Thymus (tissue), 11 donors: ENCODE measurements at regions not wholly inside any gene's neighbourhood (a gene's known extent, or its start where the extent isn't known, plus 50 kb on each side); places are given as distances from the start of the nearest gene placed in this dataset.
A peak's percentile ranks its signal among the peaks of the same experiment; 100 is the strongest.

ENCODE experiments used
- DNase-seq, 9 donors: peaks; one replicate each; pipeline ENCODE4 v3.0.0-alpha.2; 2013; ENCODE audit warnings: low spot score in 9 of 9, low read depth in 6 of 9, missing footprints in 1 of 9
- H3K27ac ChIP-seq, 2 donors: one replicate each; pipeline ENCODE4 v1.5.1; 2013; ENCODE audit warnings: control low read depth in 1 of 2, low read depth in 1 of 2, low read length in 1 of 2, mild to moderate bottlenecking in 1 of 2, moderate library complexity in 1 of 2
- H3K27me3 ChIP-seq, 2 donors: one replicate each; pipeline ENCODE4 v1.5.1; 2013; ENCODE audit warnings: low read length in 1 of 2; ENCODE audit not compliant: control insufficient read depth in 2 of 2, insufficient read depth in 1 of 2
- H3K36me3 ChIP-seq, 2 donors: one replicate each; pipeline ENCODE4 v1.5.1; 2013; ENCODE audit warnings: low read length in 1 of 2, mild to moderate bottlenecking in 1 of 2, moderate library complexity in 1 of 2; ENCODE audit not compliant: control insufficient read depth in 2 of 2, insufficient read depth in 2 of 2
- H3K4me1 ChIP-seq, 2 donors: one replicate each; pipeline ENCODE4 v1.5.1; 2013; ENCODE audit warnings: low read length in 2 of 2; ENCODE audit not compliant: control insufficient read depth in 2 of 2, insufficient read depth in 2 of 2
- H3K4me3 ChIP-seq, 2 donors: one replicate each; pipeline ENCODE4 v1.5.1; 2013; ENCODE audit warnings: low read length in 2 of 2, control low read depth in 1 of 2, mild to moderate bottlenecking in 1 of 2
- H3K9me3 ChIP-seq, 2 donors: one replicate each; pipeline ENCODE4 v1.5.1; 2013; ENCODE audit warnings: low read length in 1 of 2, mild to moderate bottlenecking in 1 of 2; ENCODE audit not compliant: control insufficient read depth in 2 of 2, insufficient read depth in 1 of 2
- WGBS: extraction: QIAGEN DNeasy Blood & Tissue Kit; methylation state at CpG from one replicate; pipeline ENCODE4 v1.1.7; 2013; 5-methylcytosine and 5-hydroxymethylcytosine counted together
- donor health status: healthy.

GRCh38 chr10:110382695-110383094 lies 78.0 kb upstream of the SMNDC1 start:
- Histone ChIP-seq H3K9me3 (no peaks in the 10 kb centered on the region), H3K4me3 (no peak overlapping the region), H3K27me3 (peaks cover 0 to under 1% of the 10 kb centered on the region in 2 donors), H3K4me1 (peaks cover 0 to 7% of the 10 kb centered on the region in 2 donors), H3K36me3 (no peaks in the 10 kb centered on the region), H3K27ac (no peak overlapping the region)
- WGBS = 95% methylated on average over 5 of the region's 5 CpGs
- DNase-seq = no peak

- Histone ChIP-seq H3K9me3 (peaks cover 0 to 6% of the 10 kb centered on the region in 2 donors), H3K27me3 (no peaks in the 10 kb centered on the region), H3K27ac (peak overlapping the region in 1 of 2 donors; percentile 76), H3K4me3 (no peak overlapping the region), H3K4me1 (peaks cover 7 to 26% of the 10 kb centered on the region in 2 donors), H3K36me3 (no peaks in the 10 kb centered on the region)
- WGBS = 43% methylated on average over 1 of the region's 1 CpG
- DNase-seq = no peak
These were observed 82.9 kb upstream of the SMNDC1 start for GRCh38 chr10:110387617-110387982.

- 57% methylated on average over 7 of the region's 7 CpGs for WGBS
- H3K4me3 ChIP-seq = no peak overlapping the region
- no peaks in the 10 kb centered on the region for H3K36me3 ChIP-seq
- no peaks in the 10 kb centered on the region for H3K27me3 ChIP-seq
- peak overlapping the region in 1 of 2 donors; percentile 76 for H3K27ac ChIP-seq
- H3K4me1 ChIP-seq = peaks cover 7 to 29% of the 10 kb centered on the region in 2 donors
- DNase-seq = peak in 8 of 9 donors; percentile 25 to 74 (median 48)
- H3K9me3 ChIP-seq = peaks cover 0 to 6% of the 10 kb centered on the region in 2 donors
These were observed 83.4 kb upstream of the SMNDC1 start for GRCh38 chr10:110387983-110388686.

- H3K27me3 ChIP-seq = no peaks in the 10 kb centered on the region
- WGBS = 83% methylated on average over 7 of the region's 7 CpGs
- H3K27ac ChIP-seq = peak overlapping the region in 1 of 2 donors; percentile 76
These were observed 84.0 kb upstream of the SMNDC1 start for GRCh38 chr10:110388687-110389052.

GRCh38 chr10:110389255-110389654 lies 84.5 kb upstream of the SMNDC1 start:
- H3K4me1 ChIP-seq = peaks cover 7 to 29% of the 10 kb centered on the region in 2 donors
- DNase-seq = peak in 1 of 9 donors; percentile 27
- WGBS = 73% methylated on average over 8 of the region's 8 CpGs
- H3K36me3 ChIP-seq = no peaks in the 10 kb centered on the region
- H3K27ac ChIP-seq = no peak overlapping the region
- H3K9me3 ChIP-seq = peaks cover 0 to 6% of the 10 kb centered on the region in 2 donors
- H3K27me3 ChIP-seq = no peaks in the 10 kb centered on the region
- no peak overlapping the region for H3K4me3 ChIP-seq

More at GRCh38 chr10:110388687-110389052, 84.0 kb upstream of the SMNDC1 start:
- DNase-seq = no peak
- Histone ChIP-seq H3K4me3 (no peak overlapping the region), H3K36me3 (no peaks in the 10 kb centered on the region), H3K4me1 (peaks cover 7 to 29% of the 10 kb centered on the region in 2 donors), H3K9me3 (peaks cover 0 to 6% of the 10 kb centered on the region in 2 donors)

DNA sequence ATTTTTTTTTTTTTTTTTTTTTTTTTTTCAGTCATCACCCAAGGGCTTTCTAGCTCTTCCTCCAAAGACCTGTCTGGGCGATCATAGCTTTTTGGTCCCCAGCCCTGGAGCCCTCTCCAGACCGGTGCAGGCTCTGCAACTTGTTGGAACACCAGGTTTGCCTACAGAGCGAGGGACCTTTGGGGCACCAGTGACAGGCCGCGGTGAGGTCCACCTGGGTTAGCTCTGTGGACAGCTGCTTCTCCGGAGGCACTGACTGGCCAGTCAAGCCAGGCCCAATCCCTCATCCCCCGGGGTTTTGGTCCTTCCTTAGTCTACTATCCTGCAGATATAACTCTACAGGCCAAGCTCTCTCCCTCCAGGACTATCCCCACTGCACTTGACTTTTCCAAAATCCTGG lies 86.8 kb upstream of the SMNDC1 start:
- DNase-seq = no peak
- WGBS = 98% methylated on average over 7 of the region's 7 CpGs

GRCh38 chr10:110392121-110392520 lies 87.4 kb upstream of the SMNDC1 start:
- no peak overlapping the region for H3K27ac ChIP-seq
- no peaks in the 10 kb centered on the region for H3K36me3 ChIP-seq
- DNase-seq = no peak
- peaks cover 11 to 36% of the 10 kb centered on the region in 2 donors for H3K4me1 ChIP-seq
- H3K9me3 ChIP-seq = peaks cover 0 to 6% of the 10 kb centered on the region in 2 donors
- no peaks in the 10 kb centered on the region for H3K27me3 ChIP-seq
- H3K4me3 ChIP-seq = no peak overlapping the region
- 91% methylated on average over 7 of the region's 7 CpGs for WGBS

More for the DNA sequence above, 86.8 kb upstream of the SMNDC1 start:
- H3K4me1 ChIP-seq = peaks cover 11 to 36% of the 10 kb centered on the region in 2 donors
- H3K9me3 ChIP-seq = peaks cover 0 to 6% of the 10 kb centered on the region in 2 donors
- H3K4me3 ChIP-seq = no peak overlapping the region
- no peak overlapping the region for H3K27ac ChIP-seq
- H3K27me3 ChIP-seq = no peaks in the 10 kb centered on the region
- H3K36me3 ChIP-seq = no peaks in the 10 kb centered on the region

DNA sequence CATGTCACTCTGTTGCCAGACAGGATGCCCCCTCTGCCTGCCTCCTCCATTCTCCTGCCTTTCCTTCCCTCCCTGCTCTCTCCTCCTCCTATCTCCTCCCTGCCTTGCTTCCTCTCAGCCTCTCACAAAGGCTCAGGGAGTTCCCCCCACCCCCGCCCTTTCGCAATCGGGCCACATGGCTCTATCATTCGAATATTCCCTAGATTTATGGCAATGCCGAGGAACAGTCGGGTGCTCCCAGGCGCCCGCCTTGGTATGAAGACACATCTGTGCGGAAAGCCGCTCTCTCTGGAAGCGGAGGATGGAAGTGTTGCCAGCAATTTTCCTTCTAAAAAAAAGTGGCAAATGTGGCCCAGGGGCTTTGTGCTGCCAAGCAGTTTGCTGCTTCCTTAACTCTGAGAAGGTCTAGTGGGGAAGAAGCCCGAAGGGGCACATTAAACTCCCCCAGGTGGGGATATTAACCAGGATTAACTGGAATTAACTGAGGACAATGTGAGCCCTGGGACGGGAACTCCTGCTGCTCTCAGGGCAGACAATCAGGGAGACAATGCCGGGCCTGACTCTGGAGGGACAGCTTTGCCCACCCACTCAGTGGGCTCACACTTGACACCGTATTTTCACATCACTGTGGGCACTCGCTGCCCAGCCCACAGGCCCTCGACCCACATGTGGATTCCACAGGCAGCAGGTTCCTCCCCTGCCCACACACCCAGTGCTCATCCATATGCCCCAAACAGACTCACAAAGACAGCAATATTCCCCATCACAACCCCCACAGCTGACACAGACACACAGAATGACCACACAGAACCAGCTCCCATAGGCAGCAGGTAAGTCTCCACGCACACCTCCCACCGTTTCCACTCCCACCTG lies 88.4 kb upstream of the SMNDC1 start:
- Histone ChIP-seq H3K27me3 (no peaks in the 10 kb centered on the region), H3K4me3 (no peak overlapping the region), H3K27ac (no peak overlapping the region), H3K9me3 (peaks cover 0 to 6% of the 10 kb centered on the region in 2 donors), H3K4me1 (peaks cover 11 to 28% of the 10 kb centered on the region in 2 donors), H3K36me3 (no peaks in the 10 kb centered on the region)
- WGBS = 83% methylated on average over 19 of the region's 19 CpGs
- no peak for DNase-seq

DNA sequence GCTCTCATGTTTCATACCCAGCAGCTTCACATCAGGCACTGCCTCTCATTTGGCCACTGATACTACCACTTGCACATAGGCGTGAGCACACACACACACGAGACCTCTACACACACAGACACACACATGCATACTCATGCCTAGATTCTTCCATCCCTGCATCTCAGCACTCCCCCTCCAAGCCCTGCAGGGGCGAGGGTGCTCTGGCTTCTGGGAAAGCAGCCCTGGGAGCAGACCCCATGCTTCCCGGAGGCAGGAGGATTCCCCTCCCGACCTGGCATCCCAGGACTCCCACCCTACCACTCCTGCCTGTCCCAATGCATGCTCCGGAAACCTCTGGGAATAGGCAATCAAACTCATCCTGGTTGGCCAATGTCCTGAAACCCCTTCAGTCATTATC lies 89.1 kb upstream of the SMNDC1 start:
- Histone ChIP-seq H3K27ac (no peak overlapping the region), H3K27me3 (no peaks in the 10 kb centered on the region), H3K4me1 (peaks cover 5 to 20% of the 10 kb centered on the region in 2 donors), H3K36me3 (no peaks in the 10 kb centered on the region), H3K9me3 (peaks cover 0 to 6% of the 10 kb centered on the region in 2 donors), H3K4me3 (no peak overlapping the region)
- WGBS = 95% methylated on average over 6 of the region's 6 CpGs
- no peak for DNase-seq
